ENCODE measurements at regions not wholly inside any gene's neighbourhood (a gene's known extent, or its start where the extent isn't known, plus 50 kb on each side); places are given as distances from the start of the nearest gene placed in this dataset.
A peak's percentile ranks its signal among the peaks of the same experiment; 100 is the strongest.
"Not testable (repeated sequence)": the region's sequence is repeated elsewhere in the genome, so short reads cannot be mapped to it uniquely, and the experiment has no call there.

- no peak for DNase-seq (ENCODE audit: low spot score)
Observed at GRCh38 chr2:220782609-220783113, 789.4 kb downstream of the EPHA4 start.

- no peak for DNase-seq (ENCODE audit: low spot score)
Observed at GRCh38 chr2:220783671-220784070, 788.4 kb downstream of the EPHA4 start.

GRCh38 chr2:220785178-220785577 lies 786.9 kb downstream of the EPHA4 start:
- DNase-seq (ENCODE audit: low spot score), result no peak

- no peak for DNase-seq (ENCODE audit: low spot score)
Observed at GRCh38 chr2:220786216-220786615, 785.9 kb downstream of the EPHA4 start.

- DNase-seq (ENCODE audit: low spot score), result no peak
Observed at GRCh38 chr2:220787251-220787650, 784.9 kb downstream of the EPHA4 start.

- DNase-seq (ENCODE audit: low spot score), result no peak
Observed at GRCh38 chr2:220789961-220790360, 782.1 kb downstream of the EPHA4 start.

- no peak for DNase-seq (ENCODE audit: low spot score)
Observed at GRCh38 chr2:220795705-220796104, 776.4 kb downstream of the EPHA4 start.

GRCh38 chr2:220811115-220811514 lies 761.0 kb downstream of the EPHA4 start:
- DNase-seq (ENCODE audit: low spot score), result no peak

GRCh38 chr2:220811952-220812570 lies 760.0 kb downstream of the EPHA4 start:
- no peak for DNase-seq (ENCODE audit: low spot score)

- no peak for DNase-seq (ENCODE audit: low spot score)
Observed at GRCh38 chr2:220814441-220814840, 757.7 kb downstream of the EPHA4 start.

- no peak for DNase-seq (ENCODE audit: low spot score)
Observed at GRCh38 chr2:220815698-220816097, 756.4 kb downstream of the EPHA4 start.

- no peak for DNase-seq (ENCODE audit: low spot score)
Observed at GRCh38 chr2:220821683-220822082, 750.4 kb downstream of the EPHA4 start.

- DNase-seq (ENCODE audit: low spot score), result not testable (repeated sequence)
Observed at GRCh38 chr2:220823590-220823989, 748.5 kb downstream of the EPHA4 start.

GRCh38 chr2:220833446-220833845 lies 738.7 kb downstream of the EPHA4 start:
- DNase-seq (ENCODE audit: low spot score), result no peak

GRCh38 chr2:220835583-220835982 lies 736.5 kb downstream of the EPHA4 start:
- DNase-seq (ENCODE audit: low spot score), result peak; percentile 37

- DNase-seq (ENCODE audit: low spot score), result no peak
Observed at GRCh38 chr2:220837226-220837625, 734.9 kb downstream of the EPHA4 start.

- DNase-seq (ENCODE audit: low spot score), result no peak
Observed at GRCh38 chr2:220842901-220843665, 729.0 kb downstream of the EPHA4 start.

GRCh38 chr2:220845766-220846273 lies 726.3 kb downstream of the EPHA4 start:
- no peak for DNase-seq (ENCODE audit: low spot score)

- no peak for DNase-seq (ENCODE audit: low spot score)
Observed at GRCh38 chr2:220847006-220847405, 725.1 kb downstream of the EPHA4 start.

- no peak for DNase-seq (ENCODE audit: low spot score)
Observed at GRCh38 chr2:220847589-220847988, 724.5 kb downstream of the EPHA4 start.

GRCh38 chr2:220849433-220849832 lies 722.7 kb downstream of the EPHA4 start:
- no peak for DNase-seq (ENCODE audit: low spot score)

GRCh38 chr2:220850116-220850515 lies 722.0 kb downstream of the EPHA4 start:
- DNase-seq (ENCODE audit: low spot score), result no peak

- no peak for DNase-seq (ENCODE audit: low spot score)
Observed at GRCh38 chr2:220855296-220855695, 716.8 kb downstream of the EPHA4 start.
